Erythroblast (primary cell): ENCODE measurements at regions not wholly inside any gene's neighbourhood (a gene's known extent, or its start where the extent isn't known, plus 50 kb on each side); places are given as distances from the start of the nearest gene placed in this dataset.

Source experiments
- GATA1 ChIP-seq: IDR thresholded peaks from 2 replicates; pipeline ENCODE4 v1.6.1; 2011; ENCODE audit warnings: low read depth, mild to moderate bottlenecking, control low read depth, low read length, moderate library complexity
- POLR2A ChIP-seq: IDR thresholded peaks from 2 replicates; pipeline ENCODE4 v1.6.1; 2011; ENCODE audit warnings: mild to moderate bottlenecking, low read length

DNA sequence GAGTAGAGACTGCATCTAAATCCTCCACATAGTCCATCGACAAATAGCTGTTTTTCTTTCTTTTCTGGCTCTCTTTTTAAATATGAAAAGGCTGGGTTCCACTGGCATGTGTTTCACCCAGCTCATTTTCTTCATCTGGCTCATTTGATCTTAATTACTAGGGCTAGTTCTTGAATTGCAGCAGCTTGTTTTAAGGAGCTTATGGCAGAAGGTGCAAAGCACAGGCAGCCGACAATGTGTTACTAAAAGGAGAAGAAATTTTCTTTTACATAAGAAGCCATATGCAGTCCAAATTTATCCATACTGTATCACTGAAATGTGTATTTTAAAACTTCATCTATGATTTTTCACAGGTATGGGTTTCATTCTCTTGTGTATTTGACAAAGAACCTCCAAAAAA, 205.6 kb upstream of the PTER start:
- TF ChIP-seq POLR2A (no peak), GATA1 (no peak)
